ENCODE measurements at regions not wholly inside any gene's neighbourhood (a gene's known extent, or its start where the extent isn't known, plus 50 kb on each side); places are given as distances from the start of the nearest gene placed in this dataset.

GRCh38 chr13:61170856-61171255 is 244.8 kb downstream of the PCDH20 start:
- TF ChIP-seq, protein P1, sequence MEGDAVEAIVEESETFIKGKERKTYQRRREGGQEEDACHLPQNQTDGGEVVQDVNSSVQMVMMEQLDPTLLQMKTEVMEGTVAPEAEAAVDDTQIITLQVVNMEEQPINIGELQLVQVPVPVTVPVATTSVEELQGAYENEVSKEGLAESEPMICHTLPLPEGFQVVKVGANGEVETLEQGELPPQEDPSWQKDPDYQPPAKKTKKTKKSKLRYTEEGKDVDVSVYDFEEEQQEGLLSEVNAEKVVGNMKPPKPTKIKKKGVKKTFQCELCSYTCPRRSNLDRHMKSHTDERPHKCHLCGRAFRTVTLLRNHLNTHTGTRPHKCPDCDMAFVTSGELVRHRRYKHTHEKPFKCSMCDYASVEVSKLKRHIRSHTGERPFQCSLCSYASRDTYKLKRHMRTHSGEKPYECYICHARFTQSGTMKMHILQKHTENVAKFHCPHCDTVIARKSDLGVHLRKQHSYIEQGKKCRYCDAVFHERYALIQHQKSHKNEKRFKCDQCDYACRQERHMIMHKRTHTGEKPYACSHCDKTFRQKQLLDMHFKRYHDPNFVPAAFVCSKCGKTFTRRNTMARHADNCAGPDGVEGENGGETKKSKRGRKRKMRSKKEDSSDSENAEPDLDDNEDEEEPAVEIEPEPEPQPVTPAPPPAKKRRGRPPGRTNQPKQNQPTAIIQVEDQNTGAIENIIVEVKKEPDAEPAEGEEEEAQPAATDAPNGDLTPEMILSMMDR (IDR thresholded peaks at IDR 0.05), result no peak
- no peak for TF ChIP-seq POLR2A (IDR thresholded peaks at IDR 0.05)

Data from esophagus squamous epithelium (tissue), 4 donors.